GM19397 (cell line): ENCODE measurements at regions not wholly inside any gene's neighbourhood (a gene's known extent, or its start where the extent isn't known, plus 50 kb on each side); places are given as distances from the start of the nearest gene placed in this dataset.
A peak's percentile ranks its signal among the peaks of the same experiment; 100 is the strongest.

ENCODE experiments used
- ATAC-seq: cut with Tn5 transposase; IDR thresholded peaks from one replicate; pipeline ENCODE4 v1.9.1; 2021; ENCODE audit warnings: mild to moderate bottlenecking, moderate library complexity; ENCODE audit not compliant: unreplicated experiment

DNA sequence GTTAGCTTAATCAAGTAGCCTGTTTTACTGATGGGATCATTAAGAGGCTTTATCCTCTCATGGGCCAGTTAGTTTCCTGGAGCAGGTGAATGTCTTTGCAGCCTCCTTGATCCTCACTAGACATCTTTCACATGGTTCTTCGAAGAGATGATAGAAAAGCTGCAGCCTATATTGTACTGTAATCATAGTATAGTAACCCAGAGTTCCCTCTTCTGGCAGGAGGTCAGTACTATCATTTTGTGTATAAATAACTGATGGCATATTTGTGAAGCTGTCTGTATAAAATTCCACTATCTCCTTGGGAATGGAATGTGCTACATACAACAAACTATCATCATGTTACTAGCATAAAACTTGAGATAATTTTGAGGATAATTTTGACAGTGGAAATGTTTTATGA lies 123.8 kb upstream of the PRPS1L1 start:
- no peak for ATAC-seq

DNA sequence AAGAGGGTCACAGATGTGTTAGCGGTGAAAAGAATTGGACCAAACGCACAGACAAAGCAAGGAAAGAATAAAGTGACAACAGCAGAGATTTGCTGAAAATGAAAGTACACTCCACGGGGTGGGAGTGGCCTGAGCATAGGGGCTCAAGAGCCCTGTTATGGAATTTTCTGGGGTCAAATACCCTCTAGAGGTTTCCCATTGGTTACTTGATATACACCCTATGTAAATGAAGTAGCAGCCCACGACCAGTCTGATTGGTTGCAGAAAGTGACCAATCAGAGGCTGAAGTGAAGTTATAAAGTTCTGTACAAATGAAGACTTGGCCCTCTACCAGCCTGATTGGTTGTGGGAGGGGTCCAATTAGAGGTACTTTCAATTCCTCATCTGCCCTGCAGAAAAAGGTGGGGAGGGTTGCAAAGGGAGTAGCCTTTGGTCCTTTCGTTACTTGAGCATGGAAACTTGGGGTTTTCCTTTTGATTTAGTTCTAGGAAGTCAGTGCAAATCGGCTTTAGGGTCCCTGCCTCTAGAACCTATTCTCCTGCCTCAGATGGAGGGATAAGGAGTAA lies 125.6 kb upstream of the PRPS1L1 start:
- no peak for ATAC-seq

DNA sequence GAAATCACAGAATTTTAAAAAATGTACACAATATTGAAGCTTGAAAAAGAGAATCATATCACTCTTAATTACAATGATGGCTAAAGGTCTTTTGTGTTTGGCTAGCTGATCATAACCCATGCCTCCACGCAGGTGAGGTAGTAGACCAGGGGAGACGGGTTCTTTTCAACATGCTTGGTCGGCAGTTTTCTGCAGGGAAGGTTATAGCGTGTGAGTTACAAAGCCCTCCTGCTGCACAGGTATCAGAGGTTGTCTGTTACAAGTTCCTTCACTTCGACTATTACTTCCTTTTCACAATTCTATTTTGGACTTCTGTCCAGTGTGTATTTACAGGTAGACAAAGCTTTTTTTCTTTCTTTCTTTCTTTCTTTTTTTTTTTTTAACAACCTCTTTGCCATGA lies 127.1 kb upstream of the PRPS1L1 start:
- no peak for ATAC-seq

DNA sequence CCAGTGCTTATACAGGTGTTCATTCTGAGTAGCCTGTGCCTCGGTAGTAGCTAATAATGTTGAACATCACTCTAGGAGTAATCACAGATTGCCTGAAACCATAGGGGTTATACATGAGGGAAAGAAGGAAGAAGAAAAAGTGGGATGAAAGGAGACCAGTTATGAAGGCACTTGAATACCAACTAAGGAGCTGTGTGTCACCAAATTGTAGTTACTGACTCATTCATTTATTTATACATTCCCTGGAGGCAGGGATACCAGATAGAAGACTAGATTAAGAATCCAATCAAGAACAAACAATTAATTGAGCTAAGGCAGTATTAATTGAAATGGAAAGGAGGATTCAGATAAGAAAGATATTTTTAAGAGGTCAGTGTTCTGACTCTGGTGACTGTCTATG lies 129.6 kb upstream of the PRPS1L1 start:
- ATAC-seq, result no peak

DNA sequence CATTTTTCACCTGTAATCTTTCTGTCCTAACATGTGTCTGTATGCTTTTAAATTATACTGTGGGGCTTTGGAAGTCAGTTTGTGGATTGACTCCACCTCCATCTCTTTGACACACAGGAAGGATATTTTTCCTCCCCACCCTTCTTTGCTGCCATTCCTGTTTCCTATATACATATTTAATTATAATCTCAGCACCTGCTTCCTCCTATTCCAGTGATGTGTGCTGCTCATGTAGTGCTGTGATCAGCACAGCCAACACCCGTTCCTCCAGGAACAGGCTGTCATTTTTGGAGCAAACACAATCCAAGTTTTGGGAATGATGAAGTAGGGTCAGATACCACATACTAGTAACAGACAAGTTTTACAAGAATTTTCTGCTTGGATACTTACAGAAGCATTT lies 135.0 kb upstream of the PRPS1L1 start:
- no peak for ATAC-seq

DNA sequence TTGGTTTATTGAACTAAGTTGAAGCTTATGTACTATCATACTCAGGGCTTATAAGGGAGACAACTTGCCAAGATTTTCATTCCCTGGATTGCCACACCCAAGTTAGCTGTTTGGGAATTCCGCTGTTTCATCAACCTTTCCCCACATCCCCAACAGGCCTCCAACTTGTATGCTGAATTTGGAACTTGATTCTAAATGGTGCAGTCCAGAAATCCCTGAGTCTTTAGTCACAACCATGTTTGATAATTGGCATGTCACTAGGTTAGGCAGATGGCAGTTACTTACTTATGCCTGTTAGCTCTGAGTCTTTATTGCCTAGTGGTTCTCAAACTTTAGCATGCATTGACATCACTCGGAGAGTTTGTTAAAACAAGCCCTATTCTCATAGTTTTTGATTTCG lies 135.4 kb upstream of the PRPS1L1 start:
- no peak for ATAC-seq

DNA sequence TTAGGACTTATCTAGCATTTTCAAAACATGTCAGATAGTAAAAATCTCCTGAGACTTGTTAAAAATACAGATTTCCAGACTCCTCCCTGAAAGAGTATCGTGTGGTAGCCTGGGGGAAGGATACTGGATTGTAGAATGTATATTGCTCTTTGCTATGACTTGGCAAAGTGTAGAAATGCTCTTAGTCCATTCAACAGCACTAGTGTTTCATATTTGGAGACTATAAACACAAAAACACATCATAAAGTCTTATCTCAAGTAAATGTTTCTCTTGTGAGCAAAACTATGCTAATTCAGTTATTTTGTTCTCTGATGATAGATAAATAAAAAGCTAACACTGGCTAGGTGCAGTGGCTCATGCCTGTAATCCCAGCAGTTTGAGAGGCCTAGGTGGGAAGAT lies 137.5 kb upstream of the PRPS1L1 start:
- no peak for ATAC-seq

DNA sequence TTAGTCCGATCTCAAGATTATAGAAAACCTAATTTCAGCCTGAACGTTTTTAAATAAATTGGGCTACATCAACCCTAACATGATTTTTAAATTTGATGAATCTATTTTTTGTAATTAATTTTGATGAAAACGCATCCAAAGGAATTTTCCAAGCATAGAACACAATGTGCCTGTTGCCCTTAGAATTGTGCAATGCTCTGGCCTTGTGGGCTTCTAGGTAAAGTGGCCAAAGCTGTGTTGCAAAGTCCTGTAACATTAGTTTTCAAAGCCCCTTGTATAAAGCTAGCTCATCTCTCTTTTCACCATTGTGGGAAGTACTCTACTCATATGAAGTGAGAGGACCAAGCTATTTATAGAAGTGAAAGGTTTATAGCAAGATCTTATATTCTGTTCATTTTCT lies 138.4 kb upstream of the PRPS1L1 start:
- ATAC-seq, result no peak

DNA sequence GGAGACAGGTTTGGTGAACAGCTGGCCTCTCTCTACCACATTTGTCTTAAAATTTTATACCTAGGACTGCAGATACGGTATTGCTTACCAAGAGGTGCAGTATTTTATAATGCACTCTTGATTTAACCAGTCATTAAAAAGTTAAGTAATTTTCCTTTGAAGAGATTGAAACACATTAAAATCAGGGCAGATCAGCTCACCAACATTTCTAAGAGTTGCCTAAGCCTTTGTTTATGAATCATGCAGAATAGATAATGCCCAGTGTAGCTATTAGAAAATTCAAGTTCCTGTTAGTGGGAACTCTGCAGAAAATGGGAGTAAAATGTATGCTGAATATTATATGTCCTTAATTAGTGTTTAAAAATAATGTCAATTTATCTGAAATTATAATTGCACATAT lies 140.2 kb upstream of the PRPS1L1 start:
- no peak for ATAC-seq

DNA sequence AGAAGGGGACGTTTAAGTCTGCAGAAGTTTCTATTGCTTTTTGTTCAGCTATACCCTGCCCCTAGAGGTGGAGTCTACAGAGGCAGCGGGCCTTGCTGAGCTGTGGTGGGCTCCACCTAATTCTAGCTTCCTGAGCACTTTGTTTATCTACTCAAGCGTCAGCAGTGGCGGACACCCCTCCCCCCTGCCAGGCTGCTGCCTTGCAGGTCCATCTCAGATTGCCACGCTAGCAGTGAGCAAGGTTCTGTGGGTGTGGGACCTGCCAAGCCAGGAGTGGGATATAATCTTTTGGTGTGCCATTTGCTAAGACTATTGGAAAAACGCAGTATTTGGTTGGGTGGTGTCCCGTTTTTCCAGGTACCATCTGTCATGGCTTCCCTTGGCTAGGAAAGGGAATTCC lies 147.3 kb upstream of the PRPS1L1 start:
- no peak for ATAC-seq

DNA sequence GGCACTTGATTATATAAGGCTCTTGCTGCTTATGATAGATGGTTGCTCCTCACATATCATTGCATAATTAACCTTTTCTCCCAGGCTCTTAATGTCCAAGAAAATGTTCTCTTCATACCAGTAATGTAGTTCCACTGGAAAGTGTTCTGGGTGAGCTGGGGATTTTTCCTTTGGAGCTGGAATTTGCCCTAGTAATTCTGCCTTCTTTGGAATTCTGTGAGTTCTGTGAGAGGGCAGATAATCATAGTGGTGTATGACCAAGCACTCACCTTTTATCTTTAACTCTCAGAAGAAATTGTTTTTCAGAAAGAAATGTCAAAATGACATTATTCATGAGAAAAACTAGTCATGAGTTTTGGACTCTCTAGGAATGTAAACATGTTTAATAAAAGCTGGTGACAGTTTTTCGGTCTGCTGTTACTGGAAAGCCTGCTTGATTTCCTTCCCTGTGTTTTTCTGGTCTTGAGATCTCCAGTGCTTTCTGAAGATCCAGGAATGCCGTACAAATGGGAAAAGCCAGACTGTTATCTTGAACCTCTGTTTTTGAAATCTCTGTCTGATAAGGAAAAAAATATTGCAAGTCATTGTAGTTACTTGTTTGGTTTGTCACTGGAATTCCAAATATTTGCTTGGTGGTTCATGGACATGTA lies 148.3 kb upstream of the PRPS1L1 start:
- no peak for ATAC-seq

DNA sequence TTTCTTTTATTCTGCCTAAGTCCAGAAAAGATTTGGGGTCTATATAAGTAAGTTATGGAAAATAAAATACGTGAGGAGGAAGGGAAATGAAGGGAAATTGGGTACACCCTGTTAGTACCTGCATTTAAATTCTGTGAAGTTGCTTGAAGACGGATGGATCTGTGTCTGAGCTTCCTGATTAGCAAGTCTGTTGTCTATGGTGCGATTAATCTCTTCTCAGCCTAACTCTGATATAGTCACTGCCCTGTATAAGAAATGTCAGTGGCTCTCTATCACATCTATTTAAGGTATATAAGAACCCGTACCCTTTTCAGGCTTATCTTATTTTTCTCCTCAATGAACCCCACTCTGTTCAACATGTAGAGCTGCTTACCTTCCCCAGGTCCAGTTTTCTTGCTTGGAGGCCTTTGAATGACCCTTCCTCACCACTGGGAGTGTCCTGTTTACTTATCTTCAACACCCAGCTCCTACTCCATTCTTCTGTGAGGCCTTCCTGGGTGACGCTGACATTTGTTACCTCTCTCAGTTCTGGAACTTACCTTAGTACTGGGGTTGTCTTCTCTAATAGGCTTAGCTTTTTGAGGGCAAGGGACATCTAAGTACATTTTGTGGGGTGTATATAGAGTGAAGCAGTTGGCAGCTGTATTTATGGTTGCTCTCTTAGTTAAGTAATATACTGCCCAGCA lies 149.6 kb upstream of the PRPS1L1 start:
- ATAC-seq, result no peak

DNA sequence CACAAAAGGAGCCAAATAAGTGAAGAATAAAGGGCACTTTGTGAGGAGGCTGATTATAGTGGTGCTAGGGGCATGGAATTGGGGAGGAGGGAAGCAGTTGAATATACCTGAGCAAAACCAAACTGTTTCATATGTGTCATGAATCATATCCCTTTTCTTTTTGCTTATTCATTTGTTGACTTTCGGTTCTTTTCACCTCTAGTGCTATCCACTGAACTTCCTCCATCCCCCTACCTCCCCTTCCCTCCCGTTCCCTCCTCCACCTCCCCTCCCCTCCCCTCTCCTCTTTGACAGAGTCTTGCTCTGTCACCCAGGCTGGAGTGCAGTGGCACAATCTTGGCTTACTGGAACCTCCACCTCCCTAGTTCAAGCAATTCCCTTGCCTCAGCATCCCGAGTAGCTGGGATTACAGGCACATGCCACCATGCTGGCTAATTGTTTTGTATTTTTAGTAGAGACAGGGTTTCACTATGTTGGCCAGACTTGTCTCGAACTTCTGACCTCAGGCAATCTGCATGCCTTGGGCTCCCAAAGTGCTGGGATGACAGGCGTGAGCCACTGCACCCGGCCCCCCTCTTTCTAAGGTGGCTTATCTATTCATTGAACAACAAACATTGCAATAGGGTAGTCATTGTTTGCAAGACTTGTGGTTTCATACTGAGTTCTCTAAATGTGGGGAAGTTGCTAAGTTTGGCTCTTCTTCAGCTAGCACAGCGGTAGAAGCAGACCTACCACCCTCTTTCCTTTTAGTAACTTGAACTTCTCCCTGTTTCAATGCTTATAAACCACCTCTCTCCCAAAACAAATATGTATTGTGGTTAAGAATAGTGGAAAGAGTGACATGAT lies 150.4 kb upstream of the PRPS1L1 start:
- ATAC-seq, result peak; percentile 89

DNA sequence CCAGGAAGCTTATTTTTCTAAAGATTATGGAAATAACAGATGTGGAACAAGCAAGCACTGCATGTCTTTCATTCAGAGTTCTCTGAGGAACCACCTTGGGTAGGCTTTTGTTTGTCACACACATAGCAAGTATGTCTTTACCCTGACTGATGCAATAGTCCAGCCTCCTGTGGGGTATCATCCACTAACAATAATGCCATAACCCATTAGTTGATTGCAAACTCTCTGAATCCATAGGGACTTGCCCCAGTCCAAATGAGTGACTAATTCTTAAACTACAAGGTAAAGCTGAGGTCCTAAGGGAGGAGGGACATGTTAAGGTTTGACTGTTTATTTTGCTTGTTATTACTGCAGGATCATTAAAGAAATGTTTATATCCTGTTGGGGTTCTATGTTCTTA lies 151.4 kb upstream of the PRPS1L1 start:
- ATAC-seq, result no peak

DNA sequence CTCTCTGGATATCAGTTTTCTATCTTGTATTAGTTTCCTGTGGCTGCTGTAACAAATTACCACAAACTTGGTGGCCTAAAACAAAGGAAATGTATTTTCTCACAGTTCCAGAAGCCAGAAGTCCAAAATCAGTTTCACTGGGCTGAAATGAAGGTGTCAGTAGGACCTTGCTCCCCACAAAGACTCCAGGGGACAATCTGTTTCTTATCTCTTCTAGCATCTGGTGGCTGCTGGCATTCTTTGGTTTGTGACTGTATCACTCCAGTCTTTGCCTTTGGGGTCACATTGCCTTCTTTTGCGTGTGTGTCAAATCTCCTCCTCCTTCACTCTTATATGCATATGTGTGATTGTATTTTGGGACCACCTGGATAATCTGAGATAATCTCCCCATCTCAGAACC lies 153.0 kb upstream of the PRPS1L1 start:
- no peak for ATAC-seq

DNA sequence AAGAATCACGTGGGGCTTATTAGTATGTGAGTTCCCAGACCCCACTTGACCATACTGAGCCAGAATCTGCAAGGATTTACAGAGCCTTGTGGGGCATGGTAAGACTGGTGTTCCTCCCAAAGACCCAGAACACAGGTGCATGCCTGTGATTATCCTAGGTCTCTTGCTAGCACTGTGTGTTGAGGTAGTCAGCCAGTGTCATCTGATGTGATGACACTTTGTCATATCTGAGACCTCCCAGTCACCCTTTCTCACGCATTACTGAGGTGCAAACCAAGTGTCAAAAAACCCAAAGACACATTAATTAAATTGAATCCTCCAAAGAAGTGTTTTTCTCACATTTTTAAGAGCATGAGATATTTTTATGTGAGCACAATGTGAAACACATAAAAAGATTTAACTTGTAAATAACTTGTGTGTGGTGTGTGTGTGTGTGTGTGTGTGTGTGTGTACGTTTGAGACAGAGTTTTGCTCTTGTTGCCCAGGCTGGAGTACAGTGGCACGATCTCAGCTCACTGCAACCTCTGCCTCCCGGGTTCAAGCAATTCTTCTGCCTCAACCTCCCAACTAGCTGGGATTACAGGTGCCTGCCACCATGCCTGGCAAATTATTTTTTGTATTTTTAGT lies 162.0 kb upstream of the PRPS1L1 start:
- ATAC-seq, result no peak

DNA sequence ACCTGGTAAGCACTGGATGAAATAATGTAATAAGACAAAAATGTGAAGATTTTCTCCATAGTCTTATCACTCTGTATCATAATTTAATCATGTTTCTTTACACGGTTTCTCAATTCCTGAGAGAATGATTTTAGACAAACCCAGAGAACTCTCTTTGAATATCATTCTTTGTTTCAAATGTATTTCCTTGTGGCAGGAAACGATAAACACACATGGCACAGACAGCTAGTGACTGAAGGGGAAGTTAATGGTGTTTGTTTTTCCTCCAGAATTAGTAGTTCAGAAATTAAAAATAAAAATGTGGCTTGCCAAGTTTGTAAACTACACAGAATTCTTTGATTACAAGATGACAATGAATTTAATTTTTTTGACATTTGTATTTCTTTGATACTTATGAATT lies 163.7 kb upstream of the PRPS1L1 start:
- no peak for ATAC-seq

DNA sequence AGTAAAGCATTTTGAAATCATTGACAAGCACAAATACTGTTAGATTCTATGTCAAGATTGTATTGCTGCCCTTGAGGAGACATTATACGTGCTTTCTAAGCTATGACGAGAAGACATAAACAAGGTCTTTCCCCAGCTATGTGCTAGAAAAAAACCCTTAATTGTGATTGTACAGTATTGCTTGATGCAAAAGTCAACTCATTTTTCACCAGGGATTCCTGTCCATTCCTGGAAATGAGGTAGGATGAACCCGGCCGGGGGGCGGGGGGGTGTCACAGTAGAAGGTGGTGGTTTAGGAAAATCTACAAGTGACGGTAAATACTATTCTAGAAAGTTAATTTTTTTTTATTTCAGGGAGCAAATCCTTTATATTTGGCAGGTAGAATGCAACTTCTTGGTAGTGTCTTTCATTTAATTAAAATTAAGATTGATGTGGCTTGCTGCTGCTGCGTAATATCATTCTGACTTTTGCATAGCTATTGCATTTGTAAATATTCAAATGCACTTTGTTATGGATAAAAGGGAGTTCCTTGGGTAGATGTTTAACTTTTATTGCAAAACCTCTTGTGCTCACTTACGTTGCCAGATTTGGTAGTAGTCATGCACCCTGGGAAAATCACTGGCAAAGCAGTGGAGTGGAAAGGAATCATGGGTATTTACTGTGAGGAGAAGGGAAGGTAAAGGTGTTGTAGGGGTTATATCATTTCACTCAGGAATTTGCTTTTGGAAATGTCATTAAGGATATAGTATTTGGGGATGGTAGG lies 164.4 kb upstream of the PRPS1L1 start:
- ATAC-seq, result no peak

DNA sequence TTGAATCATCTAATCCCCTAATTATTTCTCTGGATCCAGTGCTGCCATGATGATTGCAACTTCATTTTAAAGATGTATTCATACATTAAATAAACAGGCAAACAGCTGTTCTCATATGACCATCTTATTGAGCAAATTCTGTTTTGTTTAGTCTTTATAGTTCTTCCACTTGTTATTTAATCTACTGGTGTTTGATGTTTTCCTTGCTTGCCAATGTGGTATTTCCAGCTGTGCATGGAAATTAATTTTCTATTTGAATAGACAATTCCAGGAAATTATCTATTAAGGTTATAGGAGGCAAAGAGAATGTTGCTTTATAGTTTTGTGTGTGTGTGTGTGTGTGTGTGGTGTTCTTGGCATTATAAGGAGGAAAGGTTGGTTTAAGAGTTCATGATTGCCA lies 167.0 kb upstream of the PRPS1L1 start:
- ATAC-seq, result no peak

DNA sequence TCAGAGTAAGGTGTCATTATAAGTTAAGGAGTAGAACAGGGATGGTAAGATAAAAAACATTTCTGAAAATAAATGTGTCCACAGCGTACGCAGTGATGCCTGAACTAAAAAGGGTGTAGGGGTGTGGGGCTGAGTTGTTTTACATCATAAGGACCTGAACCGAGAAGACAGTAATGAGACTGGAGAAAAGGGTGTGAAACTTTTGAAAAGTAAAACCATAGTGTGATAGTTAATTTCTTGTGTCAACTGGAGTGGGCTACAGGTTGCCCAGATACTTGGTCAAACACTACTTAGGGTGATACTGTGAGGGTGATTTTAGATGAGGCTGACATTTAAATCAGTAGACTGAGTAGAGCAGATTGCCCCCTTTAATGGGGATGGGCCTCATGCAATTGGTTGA lies 169.0 kb upstream of the PRPS1L1 start:
- ATAC-seq, result no peak

DNA sequence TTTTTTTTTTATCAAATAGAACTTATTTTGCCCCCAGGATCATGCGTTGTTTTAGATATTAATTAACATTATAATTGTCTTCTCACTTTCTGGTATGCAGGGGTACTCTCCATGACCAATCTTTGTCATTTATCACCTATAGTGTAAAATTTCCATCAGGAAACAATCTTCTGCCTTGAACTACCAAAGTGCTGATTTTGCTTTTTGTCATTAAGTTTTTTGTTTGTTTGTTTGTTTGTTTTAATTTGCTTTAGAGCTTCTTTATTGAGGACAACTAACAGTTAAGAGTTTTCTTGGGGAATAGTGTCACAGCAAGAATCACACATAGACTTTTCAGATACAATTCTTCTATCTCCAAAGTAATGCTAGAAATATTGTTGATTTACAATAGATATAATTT lies 171.2 kb upstream of the PRPS1L1 start:
- no peak for ATAC-seq
